Fibroblast of villous mesenchyme (primary cell): ENCODE measurements at regions not wholly inside any gene's neighbourhood (a gene's known extent, or its start where the extent isn't known, plus 50 kb on each side); places are given as distances from the start of the nearest gene placed in this dataset.
"Not testable (repeated sequence)": the region's sequence is repeated elsewhere in the genome, so short reads cannot be mapped to it uniquely, and the experiment has no call there.

Source experiments
- DNase-seq: peaks from one replicate; pipeline ENCODE4 v3.0.0-alpha.2; 2010; ENCODE audit warnings: low read depth
- H3K4me3 ChIP-seq: 2 replicates; pipeline ENCODE4 v1.5.1; 2011; ENCODE audit warnings: low read depth, mild to moderate bottlenecking, low read length
- TF ChIP-seq, protein P1 (sequence below): IDR thresholded peaks from 2 replicates; pipeline ENCODE4 v1.5.1; 2012; ENCODE audit warnings: low read depth, mild to moderate bottlenecking, low read length; ENCODE audit not compliant: insufficient read depth

DNA sequence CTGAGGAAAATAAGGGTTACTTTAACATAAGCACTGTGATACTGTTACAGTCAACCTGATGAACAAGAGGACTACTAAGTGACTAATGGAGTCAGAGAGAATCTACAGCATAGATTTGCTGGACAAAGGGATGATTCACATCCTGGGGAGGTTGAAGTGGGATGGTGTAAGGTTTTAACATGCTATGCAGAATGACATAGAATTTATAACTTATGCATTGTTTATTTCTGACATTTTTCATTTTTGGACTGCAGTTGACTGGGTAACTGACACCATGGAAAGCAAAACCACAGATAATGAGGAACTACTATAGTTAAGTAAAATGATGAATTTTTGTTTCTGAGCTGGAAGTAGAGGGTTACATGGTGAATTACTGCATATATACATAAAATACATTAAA is 389.2 kb downstream of the MAT2B start:
- DNase-seq, result peak; percentile 19
- H3K4me3 ChIP-seq, result no peak overlapping the region
- TF ChIP-seq, protein P1, sequence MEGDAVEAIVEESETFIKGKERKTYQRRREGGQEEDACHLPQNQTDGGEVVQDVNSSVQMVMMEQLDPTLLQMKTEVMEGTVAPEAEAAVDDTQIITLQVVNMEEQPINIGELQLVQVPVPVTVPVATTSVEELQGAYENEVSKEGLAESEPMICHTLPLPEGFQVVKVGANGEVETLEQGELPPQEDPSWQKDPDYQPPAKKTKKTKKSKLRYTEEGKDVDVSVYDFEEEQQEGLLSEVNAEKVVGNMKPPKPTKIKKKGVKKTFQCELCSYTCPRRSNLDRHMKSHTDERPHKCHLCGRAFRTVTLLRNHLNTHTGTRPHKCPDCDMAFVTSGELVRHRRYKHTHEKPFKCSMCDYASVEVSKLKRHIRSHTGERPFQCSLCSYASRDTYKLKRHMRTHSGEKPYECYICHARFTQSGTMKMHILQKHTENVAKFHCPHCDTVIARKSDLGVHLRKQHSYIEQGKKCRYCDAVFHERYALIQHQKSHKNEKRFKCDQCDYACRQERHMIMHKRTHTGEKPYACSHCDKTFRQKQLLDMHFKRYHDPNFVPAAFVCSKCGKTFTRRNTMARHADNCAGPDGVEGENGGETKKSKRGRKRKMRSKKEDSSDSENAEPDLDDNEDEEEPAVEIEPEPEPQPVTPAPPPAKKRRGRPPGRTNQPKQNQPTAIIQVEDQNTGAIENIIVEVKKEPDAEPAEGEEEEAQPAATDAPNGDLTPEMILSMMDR, result no peak

DNA sequence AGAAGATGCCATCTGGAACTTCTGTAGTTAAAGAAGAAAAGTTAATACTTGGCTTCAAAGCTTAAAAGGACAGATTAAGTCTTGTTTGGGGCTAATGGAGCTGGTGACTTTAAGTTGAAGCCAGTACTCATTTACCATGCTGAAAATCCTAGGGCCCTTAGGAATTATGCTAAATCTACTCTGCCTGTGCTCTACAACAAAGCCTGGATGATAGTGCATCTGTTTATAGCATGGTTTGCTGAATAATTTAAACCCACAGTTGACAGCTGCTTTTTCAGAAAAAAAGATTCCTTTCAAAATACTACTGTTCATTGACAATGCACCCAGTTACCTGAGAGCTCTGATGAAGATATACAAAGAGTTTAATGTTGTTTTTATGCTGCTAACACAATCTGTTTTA is 393.5 kb downstream of the MAT2B start:
- no peak overlapping the region for H3K4me3 ChIP-seq
- no peak for DNase-seq
- TF ChIP-seq, protein P1, result no peak

- H3K4me3 ChIP-seq, DNase-seq: not testable (repeated sequence)
Observed at GRCh38 chr5:163907783-163908182, 402.4 kb downstream of the MAT2B start.

GRCh38 chr5:163908253-163908652 is 402.8 kb downstream of the MAT2B start:
- TF ChIP-seq, protein P1, result no peak
- DNase-seq, result no peak
- H3K4me3 ChIP-seq, result no peak overlapping the region

DNA sequence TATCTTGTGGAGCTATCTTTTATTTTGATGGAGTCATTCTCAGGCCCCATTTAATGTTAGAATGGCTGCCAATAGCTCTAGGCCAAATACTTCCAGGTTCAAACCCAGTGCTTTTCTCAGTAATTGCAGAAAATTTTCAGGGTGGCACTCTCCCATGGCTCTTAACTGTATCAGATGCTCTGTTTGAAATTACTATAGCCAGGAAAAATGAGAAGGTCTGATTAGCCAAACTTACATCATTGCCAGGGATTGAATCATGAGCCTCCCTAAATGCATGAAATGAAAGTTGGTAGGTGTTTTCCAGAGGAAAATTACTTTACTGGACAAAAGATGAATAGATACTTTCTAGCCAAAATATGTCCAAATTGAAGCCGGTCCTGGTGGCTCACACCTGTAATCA is 404.8 kb downstream of the MAT2B start:
- TF ChIP-seq, protein P1, result no peak
- H3K4me3 ChIP-seq, result no peak overlapping the region
- no peak for DNase-seq

GRCh38 chr5:163912046-163912445 is 406.6 kb downstream of the MAT2B start:
- TF ChIP-seq, protein P1, result no peak
- DNase-seq, result no peak
- no peak overlapping the region for H3K4me3 ChIP-seq

DNA sequence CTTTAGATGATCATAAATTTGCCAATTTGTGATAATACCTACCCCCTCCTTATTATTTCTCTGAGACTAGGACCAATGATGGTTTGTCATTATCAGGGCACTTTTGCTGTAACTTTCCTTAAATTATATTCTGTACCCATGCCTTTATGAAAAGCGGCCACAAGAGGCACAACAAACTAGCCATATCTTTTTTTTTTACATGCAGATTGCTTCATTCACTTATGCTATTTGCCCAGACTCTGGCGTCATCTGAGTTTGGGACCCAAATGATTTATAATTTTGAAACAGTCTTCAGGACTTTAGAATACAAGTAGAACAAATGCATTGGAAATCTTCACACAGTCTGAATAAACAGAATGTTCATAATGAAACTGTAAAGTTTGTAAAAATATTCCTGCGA is 408.1 kb downstream of the MAT2B start:
- peak; percentile 9 for DNase-seq
- TF ChIP-seq, protein P1, result no peak
- no peak overlapping the region for H3K4me3 ChIP-seq

GRCh38 chr5:163914910-163915309 is 409.5 kb downstream of the MAT2B start:
- no peak for DNase-seq
- H3K4me3 ChIP-seq, result no peak overlapping the region
- TF ChIP-seq, protein P1, result no peak
